ENCODE measurements at regions not wholly inside any gene's neighbourhood (a gene's known extent, or its start where the extent isn't known, plus 50 kb on each side); places are given as distances from the start of the nearest gene placed in this dataset.

DNA sequence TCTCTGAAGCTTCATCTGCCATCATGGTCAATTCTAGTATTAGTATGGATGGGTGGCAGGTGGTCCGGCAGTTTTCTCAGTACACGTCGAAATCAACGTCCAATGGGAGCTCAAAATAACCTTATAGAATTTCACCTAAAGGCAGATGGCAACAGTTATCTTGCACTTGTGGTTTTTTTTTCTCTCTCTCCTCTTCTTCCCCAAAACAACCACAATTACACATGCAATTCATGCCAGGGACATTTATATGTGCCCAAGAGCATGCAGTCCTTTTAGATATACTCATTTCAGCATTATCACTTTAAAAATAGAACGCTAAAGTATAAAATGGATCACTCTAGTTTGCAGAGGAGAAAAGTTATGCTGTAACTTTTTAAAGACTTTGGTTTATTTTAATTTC, 1428.9 kb upstream of the WWC1 start:
- H4K20me1 ChIP-seq (ENCODE audit: insufficient read depth, poor library complexity, severe bottlenecking) = no peaks in the 10 kb centered on the region
- 97% methylated on average over 5 of the region's 5 CpGs for WGBS (ENCODE audit: low lambda C conversion rate, missing lambda C conversion rate)

DNA sequence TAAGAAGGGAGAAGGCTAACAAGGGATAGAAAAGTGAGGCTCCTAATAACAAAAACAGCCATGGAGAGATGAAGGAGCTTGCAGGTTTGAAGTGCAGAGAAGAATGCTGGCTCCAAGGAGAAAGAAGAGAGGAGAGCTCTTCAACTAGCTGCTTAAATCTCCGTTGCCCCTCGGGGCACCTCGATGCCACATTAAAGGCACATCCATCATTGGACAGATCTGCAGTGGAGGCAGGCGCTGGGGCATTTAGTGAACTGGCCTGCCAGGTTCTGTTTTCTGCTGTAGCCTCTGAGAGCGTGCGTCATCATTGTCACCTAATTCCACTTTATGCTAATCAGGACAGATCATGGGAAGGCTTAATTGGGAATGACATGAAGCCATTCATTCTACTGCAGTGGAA, 1426.2 kb upstream of the WWC1 start:
- Histone ChIP-seq H3K79me2 (no peaks in the 10 kb centered on the region), H3K27ac (no peak overlapping the region), H2AFZ (no peak overlapping the region), H3K4me2 (no peak overlapping the region), H3K36me3 (replicated peaks; ENCODE audit: insufficient read depth, low read depth) (no peaks in the 10 kb centered on the region), H3K9me3 (ENCODE audit: low read depth) (no peaks in the 10 kb centered on the region), H3K4me3 (no peak overlapping the region), H3K27me3 (no peaks in the 10 kb centered on the region), H4K20me1 (ENCODE audit: insufficient read depth, poor library complexity, severe bottlenecking) (no peaks in the 10 kb centered on the region), H3K4me1 (ENCODE audit: insufficient read depth) (no peaks in the 10 kb centered on the region), H3K9me2 (replicated peaks; ENCODE audit: insufficient read depth) (no peaks in the 10 kb centered on the region)
- TF ChIP-seq, protein P1, sequence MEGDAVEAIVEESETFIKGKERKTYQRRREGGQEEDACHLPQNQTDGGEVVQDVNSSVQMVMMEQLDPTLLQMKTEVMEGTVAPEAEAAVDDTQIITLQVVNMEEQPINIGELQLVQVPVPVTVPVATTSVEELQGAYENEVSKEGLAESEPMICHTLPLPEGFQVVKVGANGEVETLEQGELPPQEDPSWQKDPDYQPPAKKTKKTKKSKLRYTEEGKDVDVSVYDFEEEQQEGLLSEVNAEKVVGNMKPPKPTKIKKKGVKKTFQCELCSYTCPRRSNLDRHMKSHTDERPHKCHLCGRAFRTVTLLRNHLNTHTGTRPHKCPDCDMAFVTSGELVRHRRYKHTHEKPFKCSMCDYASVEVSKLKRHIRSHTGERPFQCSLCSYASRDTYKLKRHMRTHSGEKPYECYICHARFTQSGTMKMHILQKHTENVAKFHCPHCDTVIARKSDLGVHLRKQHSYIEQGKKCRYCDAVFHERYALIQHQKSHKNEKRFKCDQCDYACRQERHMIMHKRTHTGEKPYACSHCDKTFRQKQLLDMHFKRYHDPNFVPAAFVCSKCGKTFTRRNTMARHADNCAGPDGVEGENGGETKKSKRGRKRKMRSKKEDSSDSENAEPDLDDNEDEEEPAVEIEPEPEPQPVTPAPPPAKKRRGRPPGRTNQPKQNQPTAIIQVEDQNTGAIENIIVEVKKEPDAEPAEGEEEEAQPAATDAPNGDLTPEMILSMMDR (IDR thresholded peaks at IDR 0.05; ENCODE audit: poor library complexity) = no peak
- TF ChIP-seq EZH2phosphoT487 (IDR thresholded peaks at IDR 0.05; ENCODE audit: low read depth, severe bottlenecking, unreplicated experiment) (no peak), EZH2 (IDR thresholded peaks at IDR 0.05; ENCODE audit: borderline replicate concordance) (no peak)
- DNase-seq (ENCODE audit: low spot score) = no peak
- WGBS (ENCODE audit: low lambda C conversion rate, missing lambda C conversion rate) = 82% methylated on average over 6 of the region's 6 CpGs

More for the DNA sequence above, 1428.9 kb upstream of the WWC1 start:
- no peak overlapping the region for H3K4me3 ChIP-seq
- H3K4me1 ChIP-seq (ENCODE audit: insufficient read depth) = no peaks in the 10 kb centered on the region
- no peaks in the 10 kb centered on the region for H3K9me2 ChIP-seq (replicated peaks; ENCODE audit: insufficient read depth)
- no peaks in the 10 kb centered on the region for H3K9me3 ChIP-seq (ENCODE audit: low read depth)
- DNase-seq (ENCODE audit: low spot score) = no peak
- H3K4me2 ChIP-seq = no peak overlapping the region
- no peaks in the 10 kb centered on the region for H3K27me3 ChIP-seq
- no peaks in the 10 kb centered on the region for H3K79me2 ChIP-seq
- no peak overlapping the region for H3K27ac ChIP-seq
- TF ChIP-seq, protein P1 (IDR thresholded peaks at IDR 0.05; ENCODE audit: poor library complexity) = no peak
- TF ChIP-seq EZH2 (IDR thresholded peaks at IDR 0.05; ENCODE audit: borderline replicate concordance) (no peak), EZH2phosphoT487 (IDR thresholded peaks at IDR 0.05; ENCODE audit: low read depth, severe bottlenecking, unreplicated experiment) (no peak)
- no peaks in the 10 kb centered on the region for H3K36me3 ChIP-seq (replicated peaks; ENCODE audit: insufficient read depth, low read depth)
- H2AFZ ChIP-seq = no peak overlapping the region

DNA sequence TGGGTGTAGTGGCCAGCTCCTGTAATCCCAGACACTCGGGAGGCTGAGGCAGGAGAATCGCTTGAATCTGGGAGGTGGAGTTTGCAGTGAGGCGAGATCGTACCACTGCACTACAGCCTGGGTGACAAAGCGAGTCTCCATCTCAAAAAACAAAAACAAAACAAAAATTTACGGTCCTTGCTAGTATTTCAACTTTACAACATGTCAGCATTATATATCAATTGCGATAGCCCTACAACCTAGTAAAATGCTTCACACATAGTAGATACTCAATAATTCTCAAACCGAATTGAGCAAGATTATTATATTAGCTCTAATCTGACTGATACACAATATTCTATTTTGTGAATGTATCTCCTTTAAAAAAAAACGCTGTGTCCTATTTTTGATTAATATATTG, 1411.0 kb upstream of the WWC1 start:
- Histone ChIP-seq H3K4me1 (ENCODE audit: insufficient read depth) (no peaks in the 10 kb centered on the region), H3K79me2 (no peaks in the 10 kb centered on the region), H3K36me3 (replicated peaks; ENCODE audit: insufficient read depth, low read depth) (no peaks in the 10 kb centered on the region), H3K9me2 (replicated peaks; ENCODE audit: insufficient read depth) (no peaks in the 10 kb centered on the region), H3K27me3 (no peaks in the 10 kb centered on the region), H3K4me3 (no peak overlapping the region), H3K4me2 (no peak overlapping the region), H3K27ac (no peak overlapping the region), H4K20me1 (ENCODE audit: insufficient read depth, poor library complexity, severe bottlenecking) (no peaks in the 10 kb centered on the region), H3K9me3 (ENCODE audit: low read depth) (no peaks in the 10 kb centered on the region), H2AFZ (no peak overlapping the region)
- TF ChIP-seq, protein P1 (IDR thresholded peaks at IDR 0.05; ENCODE audit: poor library complexity) = no peak
- TF ChIP-seq EZH2phosphoT487 (IDR thresholded peaks at IDR 0.05; ENCODE audit: low read depth, severe bottlenecking, unreplicated experiment) (no peak), EZH2 (IDR thresholded peaks at IDR 0.05; ENCODE audit: borderline replicate concordance) (no peak)
- WGBS (ENCODE audit: low lambda C conversion rate, missing lambda C conversion rate) = 94% methylated on average over 8 of the region's 9 CpGs
- DNase-seq (ENCODE audit: low spot score) = no peak

DNA sequence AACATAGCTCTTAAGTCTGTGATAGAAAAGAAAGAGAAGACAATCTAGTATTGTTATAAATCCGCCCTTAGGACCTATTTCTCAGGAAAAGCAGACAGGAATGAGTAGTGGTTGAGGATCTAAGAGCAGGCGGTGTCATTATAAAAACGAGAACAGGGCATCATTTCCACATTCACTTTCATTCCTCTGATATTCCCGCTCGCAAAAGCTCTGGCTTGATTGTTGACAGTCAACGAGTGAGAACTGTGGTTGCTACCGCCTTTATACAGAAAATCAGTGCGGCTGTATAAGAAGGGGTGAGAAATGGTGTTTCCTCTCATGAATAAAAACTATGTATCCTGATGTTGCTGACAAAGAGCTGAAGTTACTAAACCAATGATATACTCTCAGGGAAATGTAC, 1409.6 kb upstream of the WWC1 start:
- no peak for DNase-seq (ENCODE audit: low spot score)
- Histone ChIP-seq H3K27me3 (no peaks in the 10 kb centered on the region), H3K79me2 (no peaks in the 10 kb centered on the region), H3K4me3 (no peak overlapping the region), H2AFZ (no peak overlapping the region), H3K9me3 (ENCODE audit: low read depth) (no peaks in the 10 kb centered on the region), H3K4me1 (ENCODE audit: insufficient read depth) (no peaks in the 10 kb centered on the region), H3K27ac (no peak overlapping the region), H3K9me2 (replicated peaks; ENCODE audit: insufficient read depth) (no peaks in the 10 kb centered on the region), H3K4me2 (no peak overlapping the region), H3K36me3 (replicated peaks; ENCODE audit: insufficient read depth, low read depth) (no peaks in the 10 kb centered on the region), H4K20me1 (ENCODE audit: insufficient read depth, poor library complexity, severe bottlenecking) (no peaks in the 10 kb centered on the region)
- WGBS (ENCODE audit: low lambda C conversion rate, missing lambda C conversion rate) = 71% methylated on average over 8 of the region's 8 CpGs
- TF ChIP-seq EZH2phosphoT487 (IDR thresholded peaks at IDR 0.05; ENCODE audit: low read depth, severe bottlenecking, unreplicated experiment) (no peak), EZH2 (IDR thresholded peaks at IDR 0.05; ENCODE audit: borderline replicate concordance) (no peak)

Data from hepatocyte (in vitro differentiated cells).